Transverse colon (tissue), 4 donors: ENCODE measurements at regions not wholly inside any gene's neighbourhood (a gene's known extent, or its start where the extent isn't known, plus 50 kb on each side); places are given as distances from the start of the nearest gene placed in this dataset.

Experiments used
- CTCF ChIP-seq, 5 experiments: fragments of 200-600 bp in 3 of 5; fragments of 450-650 bp in 2 of 5; sonication (generic) in 3 of 5; IDR thresholded peaks; 1 replicate in 2 of 5; 2 replicates in 3 of 5; pipeline ENCODE4 v1.5.1; 2016 to 2017; ENCODE audit warnings: antibody characterized with exemption in 5 of 5, inconsistent platforms in 3 of 5, mild to moderate bottlenecking in 2 of 5, moderate library complexity in 1 of 5
- EP300 ChIP-seq: sonication (generic); formaldehyde crosslinking; IDR thresholded peaks from one replicate; pipeline ENCODE4 v1.6.1; 2017; ENCODE audit warnings: antibody characterized with exemption, low read depth
- POLR2A ChIP-seq: fragments of 450-650 bp; IDR thresholded peaks from one replicate; pipeline ENCODE4 v1.6.1; 2016; ENCODE audit warnings: antibody characterized with exemption, mild to moderate bottlenecking, moderate library complexity
- POLR2AphosphoS5 ChIP-seq, 3 donors: sonication (generic); formaldehyde crosslinking; IDR thresholded peaks; one replicate each; pipeline ENCODE4 v1.6.1; 2016; ENCODE audit warnings: antibody characterized with exemption in 3 of 3

- no peak for TF ChIP-seq POLR2A
- no peak for TF ChIP-seq CTCF (IDR thresholded peaks at IDR 0.05)
- TF ChIP-seq POLR2AphosphoS5 (IDR thresholded peaks at IDR 0.05) = no peak
- no peak for TF ChIP-seq EP300
Observed at GRCh38 chr6:56761651-56762050, 119.0 kb upstream of the DST start.
